ENCODE measurements at regions not wholly inside any gene's neighbourhood (a gene's known extent, or its start where the extent isn't known, plus 50 kb on each side); places are given as distances from the start of the nearest gene placed in this dataset.
A peak's percentile ranks its signal among the peaks of the same experiment; 100 is the strongest.

GRCh38 chr6:167501831-167502385 lies 177.0 kb downstream of the TTLL2 start (continued):
- TF ChIP-seq FOXK1 (CRISPR knock-in tag; IDR thresholded peaks at IDR 0.05; ENCODE audit: borderline replicate concordance, low read depth): 0 out of 2 replicates have a peak, but pooled peaks have one; percentile 38
- no peak for TF ChIP-seq MAZ (IDR thresholded peaks at IDR 0.05; ENCODE audit: borderline replicate concordance, low read depth, low read length)
- 0 out of 2 replicates have a peak, but pooled peaks have one; percentile 60 for TF ChIP-seq MAZ (CRISPR knock-in tag; IDR thresholded peaks at IDR 0.05; ENCODE audit: low read depth)
- TF ChIP-seq JDP2 (CRISPR knock-in tag; IDR thresholded peaks at IDR 0.05; ENCODE audit: borderline replicate concordance): no peak
- TF ChIP-seq ZBTB14 (CRISPR knock-in tag; IDR thresholded peaks at IDR 0.05): no peak
- no peak for TF ChIP-seq ZNF772 (CRISPR knock-in tag; IDR thresholded peaks at IDR 0.05)
- no peak for TF ChIP-seq MTA1 (CRISPR knock-in tag; IDR thresholded peaks at IDR 0.05; ENCODE audit: borderline replicate concordance)
- 0 out of 2 replicates have a peak, but pooled peaks have one; percentile 33 for TF ChIP-seq POGZ (CRISPR knock-in tag; IDR thresholded peaks at IDR 0.05)
- TF ChIP-seq PRPF4 (IDR thresholded peaks at IDR 0.05; ENCODE audit: low read depth, low read length, poor library complexity, severe bottlenecking): no peak
- TF ChIP-seq ZNF816 (CRISPR knock-in tag; IDR thresholded peaks at IDR 0.05; ENCODE audit: borderline replicate concordance): no peak
- no peak for TF ChIP-seq ZNF460 (CRISPR knock-in tag; IDR thresholded peaks at IDR 0.05; ENCODE audit: borderline replicate concordance)
- no peak for TF ChIP-seq MXD3 (CRISPR knock-in tag; IDR thresholded peaks at IDR 0.05)
- TF ChIP-seq ESRRA (CRISPR knock-in tag; IDR thresholded peaks at IDR 0.05; ENCODE audit: low read depth): 0 out of 2 replicates have a peak, but pooled peaks have one; percentile 28
- no peak for TF ChIP-seq POLR2A (IDR thresholded peaks at IDR 0.05; ENCODE audit: insufficient read depth in 1 of 2, low read depth in 2 of 2, low read length in 2 of 2)
- TF ChIP-seq ZFP36 (IDR thresholded peaks at IDR 0.05; ENCODE audit: borderline replicate concordance, low read depth, low read length, partially characterized antibody): no peak
- no peak; the same call in 1 of the 2 replicates for TF ChIP-seq ZNF766 (CRISPR knock-in tag; IDR thresholded peaks at IDR 0.05; ENCODE audit: borderline replicate concordance)
- no peak for TF ChIP-seq TAF15 (IDR thresholded peaks at IDR 0.05; ENCODE audit: low read depth, low read length, poor library complexity, severe bottlenecking)
- no peak for TF ChIP-seq MAFF (IDR thresholded peaks at IDR 0.05; ENCODE audit: low read depth, low read length)
- peak; percentile 53; the same call in 1 of the 2 replicates for TF ChIP-seq KDM2A (CRISPR knock-in tag; IDR thresholded peaks at IDR 0.05; ENCODE audit: borderline replicate concordance, low read depth)
- TF ChIP-seq ZNF12 (CRISPR knock-in tag; IDR thresholded peaks at IDR 0.05): no peak
- TF ChIP-seq SCMH1 (CRISPR knock-in tag; IDR thresholded peaks at IDR 0.05; ENCODE audit: borderline replicate concordance): no peak
- TF ChIP-seq SMAD1 (CRISPR knock-in tag; IDR thresholded peaks at IDR 0.05; ENCODE audit: borderline replicate concordance, low read depth): peak; percentile 54; the same call in 1 of the 2 replicates
- no peak for TF ChIP-seq CAMTA2 (CRISPR knock-in tag; IDR thresholded peaks at IDR 0.05; ENCODE audit: borderline replicate concordance)
- no peak; the same call in 1 of the 2 replicates for TF ChIP-seq ARHGAP35 (CRISPR knock-in tag; IDR thresholded peaks at IDR 0.05; ENCODE audit: borderline replicate concordance)
- TF ChIP-seq FOXK2 (IDR thresholded peaks at IDR 0.05): no peak
- no peak for TF ChIP-seq ZNF841 (CRISPR knock-in tag; IDR thresholded peaks at IDR 0.05; ENCODE audit: borderline replicate concordance)
- TF ChIP-seq ZNF577 (CRISPR knock-in tag; IDR thresholded peaks at IDR 0.05; ENCODE audit: borderline replicate concordance, low read depth): no peak
- TF ChIP-seq KDM5A (IDR thresholded peaks at IDR 0.05; ENCODE audit: borderline replicate concordance, low read length): no peak
- TF ChIP-seq CCAR2 (optimal IDR thresholded peaks at IDR 0.05; ENCODE audit: low read depth, low read length): no peak
- TF ChIP-seq ZNF569 (CRISPR knock-in tag; IDR thresholded peaks at IDR 0.05; ENCODE audit: borderline replicate concordance): no peak
- TF ChIP-seq ARNT2 (CRISPR knock-in tag; IDR thresholded peaks at IDR 0.05; ENCODE audit: low read depth): no peak
